ENCODE measurements at regions not wholly inside any gene's neighbourhood (a gene's known extent, or its start where the extent isn't known, plus 50 kb on each side); places are given as distances from the start of the nearest gene placed in this dataset.

- DNase-seq (ENCODE audit: low spot score) (no peak), ATAC-seq (ENCODE audit: insufficient number of reproducible peaks, low FRiP score, low read depth) (no peak)
- Histone ChIP-seq H3K27ac (no peak overlapping the region), H3K4me3 (no peak overlapping the region), H3K27me3 (replicated peaks; ENCODE audit: insufficient read depth) (no peaks in the 10 kb centered on the region), H3K36me3 (no peaks in the 10 kb centered on the region), H3K4me1 (ENCODE audit: control insufficient read depth in 1 of 2, low read depth in 2 of 2) (peaks cover 5 to 7% of the 10 kb centered on the region in 2 donors), H3K9me3 (no peaks in the 10 kb centered on the region)
- TF ChIP-seq, protein P1, sequence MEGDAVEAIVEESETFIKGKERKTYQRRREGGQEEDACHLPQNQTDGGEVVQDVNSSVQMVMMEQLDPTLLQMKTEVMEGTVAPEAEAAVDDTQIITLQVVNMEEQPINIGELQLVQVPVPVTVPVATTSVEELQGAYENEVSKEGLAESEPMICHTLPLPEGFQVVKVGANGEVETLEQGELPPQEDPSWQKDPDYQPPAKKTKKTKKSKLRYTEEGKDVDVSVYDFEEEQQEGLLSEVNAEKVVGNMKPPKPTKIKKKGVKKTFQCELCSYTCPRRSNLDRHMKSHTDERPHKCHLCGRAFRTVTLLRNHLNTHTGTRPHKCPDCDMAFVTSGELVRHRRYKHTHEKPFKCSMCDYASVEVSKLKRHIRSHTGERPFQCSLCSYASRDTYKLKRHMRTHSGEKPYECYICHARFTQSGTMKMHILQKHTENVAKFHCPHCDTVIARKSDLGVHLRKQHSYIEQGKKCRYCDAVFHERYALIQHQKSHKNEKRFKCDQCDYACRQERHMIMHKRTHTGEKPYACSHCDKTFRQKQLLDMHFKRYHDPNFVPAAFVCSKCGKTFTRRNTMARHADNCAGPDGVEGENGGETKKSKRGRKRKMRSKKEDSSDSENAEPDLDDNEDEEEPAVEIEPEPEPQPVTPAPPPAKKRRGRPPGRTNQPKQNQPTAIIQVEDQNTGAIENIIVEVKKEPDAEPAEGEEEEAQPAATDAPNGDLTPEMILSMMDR (IDR thresholded peaks at IDR 0.05): no peak
Measured at GRCh38 chr6:115610696-115611095, 450.0 kb downstream of the FRK start.

DNA sequence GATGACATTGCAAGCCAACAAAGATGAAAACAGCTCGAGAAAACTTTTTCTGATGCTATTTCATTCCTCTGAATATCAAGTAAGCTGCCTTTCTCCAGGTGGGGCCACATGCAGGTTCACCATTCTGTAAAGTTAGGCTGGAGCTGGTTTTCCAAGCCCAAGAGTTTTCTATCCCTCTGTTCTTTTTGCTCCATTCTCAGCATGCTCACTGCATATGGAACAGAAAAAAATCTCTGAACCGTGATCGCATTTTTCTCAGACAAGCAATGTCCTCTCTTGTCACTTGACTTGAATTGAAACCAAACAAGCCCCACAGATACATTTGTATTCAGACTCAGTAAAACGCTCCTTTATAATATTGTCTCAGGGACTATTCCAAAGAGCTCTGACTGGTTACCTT lies 451.6 kb downstream of the FRK start:
- H3K4me1 ChIP-seq (ENCODE audit: control insufficient read depth in 1 of 2, low read depth in 2 of 2): peaks cover 5 to 7% of the 10 kb centered on the region in 2 donors
- no peaks in the 10 kb centered on the region for H3K9me3 ChIP-seq
- no peak overlapping the region for H3K4me3 ChIP-seq
- no peak overlapping the region for H3K27ac ChIP-seq
- ATAC-seq (ENCODE audit: insufficient number of reproducible peaks, low FRiP score, low read depth) (no peak), DNase-seq (ENCODE audit: low spot score) (no peak)
- H3K27me3 ChIP-seq (replicated peaks; ENCODE audit: insufficient read depth): no peaks in the 10 kb centered on the region
- TF ChIP-seq, protein P1 (IDR thresholded peaks at IDR 0.05): no peak
- H3K36me3 ChIP-seq: no peaks in the 10 kb centered on the region

DNA sequence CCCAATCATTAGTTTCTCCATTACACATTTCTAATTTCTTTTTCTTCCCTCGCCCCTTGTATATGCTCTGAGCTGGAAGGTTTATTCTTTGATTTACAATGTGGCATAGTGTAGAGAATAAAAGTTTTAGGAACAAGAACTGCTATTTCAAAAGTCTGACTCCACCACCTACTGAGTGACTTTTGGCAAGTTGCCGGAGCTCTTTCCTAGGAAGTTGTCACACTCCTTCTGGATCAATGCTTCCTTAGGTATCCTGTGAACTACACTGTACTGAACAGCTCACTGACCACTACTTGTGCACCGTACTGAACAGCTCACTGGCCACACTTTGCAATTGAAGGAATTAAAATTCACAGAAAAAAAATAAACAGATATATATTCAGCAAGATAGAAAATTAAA lies 458.2 kb downstream of the FRK start:
- Histone ChIP-seq H3K27ac (no peak overlapping the region), H3K27me3 (replicated peaks; ENCODE audit: insufficient read depth) (no peaks in the 10 kb centered on the region), H3K4me1 (ENCODE audit: control insufficient read depth in 1 of 2, low read depth in 2 of 2) (peaks cover 0 to 4% of the 10 kb centered on the region in 2 donors), H3K36me3 (no peaks in the 10 kb centered on the region), H3K4me3 (no peak overlapping the region), H3K9me3 (no peaks in the 10 kb centered on the region)
- no peak for ATAC-seq (ENCODE audit: insufficient number of reproducible peaks, low FRiP score, low read depth)
- TF ChIP-seq, protein P1 (IDR thresholded peaks at IDR 0.05): no peak
- no peak for DNase-seq (ENCODE audit: low spot score)

DNA sequence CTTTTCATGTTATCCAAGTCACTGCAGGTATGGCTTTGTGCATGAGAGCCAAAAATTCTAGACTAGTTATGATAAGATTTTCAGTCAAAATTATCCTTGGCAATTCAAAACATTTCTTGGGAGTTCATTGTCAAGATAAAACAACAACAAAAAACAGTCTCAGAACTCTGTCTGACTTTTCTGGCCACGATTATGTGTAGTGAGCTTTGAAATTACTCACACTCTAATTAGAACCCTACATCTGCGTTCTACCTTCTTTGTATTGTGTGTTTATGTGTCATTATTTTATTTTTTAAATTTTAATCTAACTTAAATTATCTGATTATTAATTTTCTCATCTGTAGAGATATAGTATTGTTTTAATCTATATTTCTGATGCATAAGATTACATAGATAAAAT lies 459.2 kb downstream of the FRK start:
- Histone ChIP-seq H3K4me3 (no peak overlapping the region), H3K36me3 (no peaks in the 10 kb centered on the region), H3K9me3 (no peaks in the 10 kb centered on the region), H3K4me1 (ENCODE audit: control insufficient read depth in 1 of 2, low read depth in 2 of 2) (peaks cover 0 to 4% of the 10 kb centered on the region in 2 donors), H3K27ac (no peak overlapping the region), H3K27me3 (replicated peaks; ENCODE audit: insufficient read depth) (no peaks in the 10 kb centered on the region)
- DNase-seq (ENCODE audit: low spot score) (no peak), ATAC-seq (ENCODE audit: insufficient number of reproducible peaks, low FRiP score, low read depth) (no peak)
- TF ChIP-seq, protein P1 (IDR thresholded peaks at IDR 0.05): no peak

DNA sequence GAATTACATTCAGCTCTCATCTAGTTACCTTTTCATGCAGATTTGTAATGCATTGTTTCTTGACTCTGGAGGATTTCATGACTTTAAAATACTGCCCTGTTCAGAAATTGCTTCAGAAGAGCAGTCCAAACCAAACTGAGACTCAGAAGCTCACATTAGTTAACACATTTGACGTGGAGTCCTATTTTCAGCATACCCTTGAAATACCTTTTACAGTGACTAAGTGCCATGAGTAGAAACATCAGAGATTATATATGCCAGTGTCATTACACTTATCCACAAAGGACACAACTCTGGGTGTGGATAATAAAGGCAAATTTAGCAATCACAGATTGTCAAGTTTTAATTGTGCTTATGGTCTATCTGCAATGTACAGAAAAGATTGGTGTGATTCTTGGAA lies 459.6 kb downstream of the FRK start:
- ATAC-seq (ENCODE audit: insufficient number of reproducible peaks, low FRiP score, low read depth): no peak
- Histone ChIP-seq H3K4me1 (ENCODE audit: control insufficient read depth in 1 of 2, low read depth in 2 of 2) (peaks cover 0 to 4% of the 10 kb centered on the region in 2 donors), H3K4me3 (no peak overlapping the region), H3K27ac (no peak overlapping the region), H3K27me3 (replicated peaks; ENCODE audit: insufficient read depth) (no peaks in the 10 kb centered on the region), H3K9me3 (no peaks in the 10 kb centered on the region), H3K36me3 (no peaks in the 10 kb centered on the region)
- TF ChIP-seq, protein P1 (IDR thresholded peaks at IDR 0.05): no peak
- DNase-seq (ENCODE audit: low spot score): no peak

Measured in thoracic aorta (tissue), 2 donors.